Vagina (tissue), 2 donors: ENCODE measurements at regions not wholly inside any gene's neighbourhood (a gene's known extent, or its start where the extent isn't known, plus 50 kb on each side); places are given as distances from the start of the nearest gene placed in this dataset.

Experiments used
- CTCF ChIP-seq, 3 experiments: fragments of 450-650 bp in 2 of 3; fragments of 200-600 bp in 1 of 3; sonication (generic) in 1 of 3; IDR thresholded peaks; one replicate each; pipeline ENCODE4 v1.5.1; 2017 to 2019; ENCODE audit warnings: antibody characterized with exemption in 3 of 3, mild to moderate bottlenecking in 2 of 3, moderate library complexity in 2 of 3
- POLR2A ChIP-seq, 2 donors: fragments of 450-650 bp; IDR thresholded peaks; one replicate each; pipeline ENCODE4 v1.6.1; 2017; ENCODE audit warnings: antibody characterized with exemption in 2 of 2, mild to moderate bottlenecking in 2 of 2, moderate library complexity in 2 of 2

- TF ChIP-seq CTCF (IDR thresholded peaks at IDR 0.05) (no peak), POLR2A (IDR thresholded peaks at IDR 0.05) (no peak)
These were observed 733.6 kb upstream of the GBE1 start for GRCh38 chr3:82494977-82495489.
